HG02885 (cell line): ENCODE measurements at regions not wholly inside any gene's neighbourhood (a gene's known extent, or its start where the extent isn't known, plus 50 kb on each side); places are given as distances from the start of the nearest gene placed in this dataset.

Source experiments
- ATAC-seq: cut with Tn5 transposase; IDR thresholded peaks from one replicate; pipeline ENCODE4 v1.9.1; 2021; ENCODE audit warnings: mild to moderate bottlenecking; ENCODE audit not compliant: unreplicated experiment, poor library complexity

- no peak for ATAC-seq
These were observed 275.2 kb upstream of the TOPAZ1 start for GRCh38 chr3:43966530-43966929.

- ATAC-seq: no peak
These were observed 273.2 kb upstream of the TOPAZ1 start for GRCh38 chr3:43968465-43968864.

GRCh38 chr3:43969944-43970343 lies 271.7 kb upstream of the TOPAZ1 start:
- no peak for ATAC-seq

GRCh38 chr3:43970351-43970750 lies 271.3 kb upstream of the TOPAZ1 start:
- no peak for ATAC-seq

GRCh38 chr3:43970920-43971319 lies 270.8 kb upstream of the TOPAZ1 start:
- no peak for ATAC-seq

- ATAC-seq: no peak
These were observed 270.2 kb upstream of the TOPAZ1 start for GRCh38 chr3:43971486-43971885.

GRCh38 chr3:43978708-43979107 lies 263.0 kb upstream of the TOPAZ1 start:
- no peak for ATAC-seq

GRCh38 chr3:43979645-43980044 lies 262.0 kb upstream of the TOPAZ1 start:
- no peak for ATAC-seq

GRCh38 chr3:43994657-43995546 lies 246.8 kb upstream of the TOPAZ1 start:
- ATAC-seq: peak; percentile 35

- no peak for ATAC-seq
These were observed 245.9 kb upstream of the TOPAZ1 start for GRCh38 chr3:43995547-43996378.

- ATAC-seq: no peak
These were observed 245.0 kb upstream of the TOPAZ1 start for GRCh38 chr3:43996379-43997301.

- ATAC-seq: no peak
These were observed 244.4 kb upstream of the TOPAZ1 start for GRCh38 chr3:43997316-43997715.

- ATAC-seq: no peak
These were observed 243.8 kb upstream of the TOPAZ1 start for GRCh38 chr3:43997788-43998369.

GRCh38 chr3:43998370-43998835 lies 243.3 kb upstream of the TOPAZ1 start:
- no peak for ATAC-seq

- ATAC-seq: peak; percentile 26
These were observed 242.6 kb upstream of the TOPAZ1 start for GRCh38 chr3:43998836-43999727.

GRCh38 chr3:43999728-44000319 lies 241.9 kb upstream of the TOPAZ1 start:
- no peak for ATAC-seq

GRCh38 chr3:44000586-44000985 lies 241.1 kb upstream of the TOPAZ1 start:
- no peak for ATAC-seq

GRCh38 chr3:44001072-44001471 lies 240.6 kb upstream of the TOPAZ1 start:
- no peak for ATAC-seq
